OCI-LY3 (cell line): ENCODE measurements at regions not wholly inside any gene's neighbourhood (a gene's known extent, or its start where the extent isn't known, plus 50 kb on each side); places are given as distances from the start of the nearest gene placed in this dataset.

ENCODE experiments used
- CTCF ChIP-seq: fragments of 200-600, 300-600 bp; sonication (generic); IDR thresholded peaks from 2 replicates; pipeline ENCODE4 v1.5.1; 2014; ENCODE audit warnings: antibody characterized with exemption, low read length, low read depth
- EZH2phosphoT487 ChIP-seq: fragments of 200-600 bp; shearing (Covaris generic); IDR thresholded peaks from 2 replicates; pipeline ENCODE4 v1.6.1; 2018; ENCODE audit warnings: antibody characterized with exemption, mixed run types, low read depth

GRCh38 chr1:232225336-232226131, 404.4 kb downstream of the SIPA1L2 start:
- TF ChIP-seq CTCF (no peak), EZH2phosphoT487 (no peak)
